C4-2B (cell line): ENCODE measurements at regions not wholly inside any gene's neighbourhood (a gene's known extent, or its start where the extent isn't known, plus 50 kb on each side); places are given as distances from the start of the nearest gene placed in this dataset.

Experiments
- CTCF ChIP-seq: fragments of 450-650 bp; conservative IDR thresholded peaks from 2 replicates; pipeline ENCODE4 v1.5.1; 2017; ENCODE audit warnings: mild to moderate bottlenecking
- ZFX ChIP-seq: fragments of 450-650 bp; IDR thresholded peaks from 2 replicates; pipeline ENCODE4 v1.6.1; 2017

- TF ChIP-seq CTCF (no peak), ZFX (no peak)
These were observed 148.6 kb downstream of the KIT start for GRCh38 chr4:54806351-54806750.
